ENCODE measurements at regions not wholly inside any gene's neighbourhood (a gene's known extent, or its start where the extent isn't known, plus 50 kb on each side); places are given as distances from the start of the nearest gene placed in this dataset.

DNA sequence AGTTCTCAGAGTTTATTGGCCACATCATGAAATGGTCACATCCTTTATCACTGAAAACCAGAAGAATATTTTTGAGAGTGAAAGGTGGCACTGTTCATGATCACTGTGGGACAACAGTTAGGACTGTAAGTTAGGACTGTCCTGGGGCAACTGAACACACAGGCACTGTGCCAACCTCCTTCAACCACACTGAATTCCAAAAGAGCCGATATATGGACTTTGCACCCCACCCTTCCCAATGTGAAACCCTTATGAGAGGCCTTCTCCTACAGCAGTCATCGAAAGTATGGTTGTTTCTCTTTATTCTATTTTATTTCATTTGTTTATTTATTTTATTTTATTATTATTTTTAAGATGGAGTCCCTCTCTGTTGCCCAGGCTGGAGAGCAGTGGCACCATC is 353.5 kb downstream of the TOX3 start:
- no peak for DNase-seq (ENCODE audit: low read depth in 1 of 2, low spot score in 1 of 2)
- H3K27ac ChIP-seq (replicated peaks) = no peak overlapping the region
- no peak for TF ChIP-seq POLR2AphosphoS5 (IDR thresholded peaks at IDR 0.05; ENCODE audit: low read depth)
- TF ChIP-seq, protein P1, sequence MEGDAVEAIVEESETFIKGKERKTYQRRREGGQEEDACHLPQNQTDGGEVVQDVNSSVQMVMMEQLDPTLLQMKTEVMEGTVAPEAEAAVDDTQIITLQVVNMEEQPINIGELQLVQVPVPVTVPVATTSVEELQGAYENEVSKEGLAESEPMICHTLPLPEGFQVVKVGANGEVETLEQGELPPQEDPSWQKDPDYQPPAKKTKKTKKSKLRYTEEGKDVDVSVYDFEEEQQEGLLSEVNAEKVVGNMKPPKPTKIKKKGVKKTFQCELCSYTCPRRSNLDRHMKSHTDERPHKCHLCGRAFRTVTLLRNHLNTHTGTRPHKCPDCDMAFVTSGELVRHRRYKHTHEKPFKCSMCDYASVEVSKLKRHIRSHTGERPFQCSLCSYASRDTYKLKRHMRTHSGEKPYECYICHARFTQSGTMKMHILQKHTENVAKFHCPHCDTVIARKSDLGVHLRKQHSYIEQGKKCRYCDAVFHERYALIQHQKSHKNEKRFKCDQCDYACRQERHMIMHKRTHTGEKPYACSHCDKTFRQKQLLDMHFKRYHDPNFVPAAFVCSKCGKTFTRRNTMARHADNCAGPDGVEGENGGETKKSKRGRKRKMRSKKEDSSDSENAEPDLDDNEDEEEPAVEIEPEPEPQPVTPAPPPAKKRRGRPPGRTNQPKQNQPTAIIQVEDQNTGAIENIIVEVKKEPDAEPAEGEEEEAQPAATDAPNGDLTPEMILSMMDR (IDR thresholded peaks at IDR 0.05; ENCODE audit: insufficient read depth, low read length) = no peak
- no peak for TF ChIP-seq GABPA (IDR thresholded peaks at IDR 0.05; ENCODE audit: low read depth)
- no peak for TF ChIP-seq SPI1 (IDR thresholded peaks at IDR 0.05; ENCODE audit: borderline replicate concordance, low read depth)
- TF ChIP-seq, protein P2, sequence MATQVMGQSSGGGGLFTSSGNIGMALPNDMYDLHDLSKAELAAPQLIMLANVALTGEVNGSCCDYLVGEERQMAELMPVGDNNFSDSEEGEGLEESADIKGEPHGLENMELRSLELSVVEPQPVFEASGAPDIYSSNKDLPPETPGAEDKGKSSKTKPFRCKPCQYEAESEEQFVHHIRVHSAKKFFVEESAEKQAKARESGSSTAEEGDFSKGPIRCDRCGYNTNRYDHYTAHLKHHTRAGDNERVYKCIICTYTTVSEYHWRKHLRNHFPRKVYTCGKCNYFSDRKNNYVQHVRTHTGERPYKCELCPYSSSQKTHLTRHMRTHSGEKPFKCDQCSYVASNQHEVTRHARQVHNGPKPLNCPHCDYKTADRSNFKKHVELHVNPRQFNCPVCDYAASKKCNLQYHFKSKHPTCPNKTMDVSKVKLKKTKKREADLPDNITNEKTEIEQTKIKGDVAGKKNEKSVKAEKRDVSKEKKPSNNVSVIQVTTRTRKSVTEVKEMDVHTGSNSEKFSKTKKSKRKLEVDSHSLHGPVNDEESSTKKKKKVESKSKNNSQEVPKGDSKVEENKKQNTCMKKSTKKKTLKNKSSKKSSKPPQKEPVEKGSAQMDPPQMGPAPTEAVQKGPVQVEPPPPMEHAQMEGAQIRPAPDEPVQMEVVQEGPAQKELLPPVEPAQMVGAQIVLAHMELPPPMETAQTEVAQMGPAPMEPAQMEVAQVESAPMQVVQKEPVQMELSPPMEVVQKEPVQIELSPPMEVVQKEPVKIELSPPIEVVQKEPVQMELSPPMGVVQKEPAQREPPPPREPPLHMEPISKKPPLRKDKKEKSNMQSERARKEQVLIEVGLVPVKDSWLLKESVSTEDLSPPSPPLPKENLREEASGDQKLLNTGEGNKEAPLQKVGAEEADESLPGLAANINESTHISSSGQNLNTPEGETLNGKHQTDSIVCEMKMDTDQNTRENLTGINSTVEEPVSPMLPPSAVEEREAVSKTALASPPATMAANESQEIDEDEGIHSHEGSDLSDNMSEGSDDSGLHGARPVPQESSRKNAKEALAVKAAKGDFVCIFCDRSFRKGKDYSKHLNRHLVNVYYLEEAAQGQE (IDR thresholded peaks at IDR 0.05; ENCODE audit: insufficient replicate concordance, low read depth) = no peak
- no peaks in the 10 kb centered on the region for H3K27me3 ChIP-seq (ENCODE audit: insufficient read depth, poor library complexity, severe bottlenecking)
- no peak overlapping the region for H3K4me3 ChIP-seq (replicated peaks; ENCODE audit: insufficient read depth, low read length)

DNA sequence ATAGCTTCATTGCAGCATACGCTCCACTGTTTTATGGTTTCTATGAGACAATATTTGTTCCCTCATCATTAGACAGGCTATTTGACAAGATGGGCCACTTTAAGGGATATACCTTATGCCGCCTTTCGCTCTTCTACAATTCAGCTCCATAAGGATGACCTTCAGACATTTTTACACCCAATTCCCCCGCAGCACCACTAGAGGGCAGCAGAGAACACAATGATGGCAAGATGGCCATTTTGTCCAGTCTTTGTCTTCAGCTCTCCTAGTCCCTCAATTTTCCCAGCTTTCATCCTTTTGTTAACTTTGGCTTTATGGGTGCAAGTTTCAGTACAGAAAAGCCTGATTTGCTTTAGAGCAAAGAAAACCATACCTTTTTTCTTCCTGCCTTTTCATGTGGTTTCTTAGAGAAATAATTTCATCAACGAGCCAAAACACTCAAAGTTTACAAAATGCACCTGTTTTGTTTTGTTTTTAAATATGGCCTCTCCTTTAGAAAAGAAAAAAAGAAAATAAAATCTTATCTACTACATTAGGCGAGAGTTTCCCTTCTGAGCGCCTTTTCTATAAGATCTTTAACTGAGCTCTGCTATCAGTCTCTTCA is 355.3 kb downstream of the TOX3 start:
- no peak overlapping the region for H3K4me3 ChIP-seq (replicated peaks; ENCODE audit: insufficient read depth, low read length)
- peak; percentile 22 to 38 for DNase-seq (ENCODE audit: low read depth in 1 of 2, low spot score in 1 of 2)
- TF ChIP-seq POLR2AphosphoS5 (IDR thresholded peaks at IDR 0.05; ENCODE audit: low read depth) = no peak
- TF ChIP-seq, protein P2 (IDR thresholded peaks at IDR 0.05; ENCODE audit: insufficient replicate concordance, low read depth) = no peak
- TF ChIP-seq, protein P1 (IDR thresholded peaks at IDR 0.05; ENCODE audit: insufficient read depth, low read length) = peak; percentile 93
- no peaks in the 10 kb centered on the region for H3K27me3 ChIP-seq (ENCODE audit: insufficient read depth, poor library complexity, severe bottlenecking)
- H3K27ac ChIP-seq (replicated peaks) = no peak overlapping the region

DNA sequence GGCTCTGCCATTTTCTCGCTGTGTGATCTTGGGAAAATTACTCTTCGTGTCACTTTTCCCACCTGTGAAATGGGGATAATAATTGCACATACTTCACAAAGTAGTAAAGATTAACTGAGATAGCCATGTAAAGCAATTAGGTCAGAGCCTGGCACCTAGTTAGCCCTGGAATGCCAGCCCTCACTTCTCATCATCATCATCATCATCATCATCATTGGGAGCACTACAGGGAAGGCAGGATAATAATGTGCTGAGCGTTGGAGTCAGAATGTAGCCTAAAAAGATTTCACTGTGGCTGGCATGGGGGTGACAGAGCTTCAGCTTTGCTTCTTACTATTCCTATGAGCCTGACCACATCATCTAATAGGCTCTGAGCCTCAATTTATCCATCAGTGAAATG is 362.6 kb downstream of the TOX3 start:
- Histone ChIP-seq H3K4me3 (replicated peaks; ENCODE audit: insufficient read depth, low read length) (no peak overlapping the region), H3K27me3 (ENCODE audit: insufficient read depth, poor library complexity, severe bottlenecking) (no peaks in the 10 kb centered on the region), H3K27ac (replicated peaks) (no peak overlapping the region)
- TF ChIP-seq SPI1 (IDR thresholded peaks at IDR 0.05; ENCODE audit: borderline replicate concordance, low read depth) = no peak
- TF ChIP-seq, protein P2 (IDR thresholded peaks at IDR 0.05; ENCODE audit: insufficient replicate concordance, low read depth) = no peak
- TF ChIP-seq GABPA (IDR thresholded peaks at IDR 0.05; ENCODE audit: low read depth) = no peak
- no peak for TF ChIP-seq POLR2AphosphoS5 (IDR thresholded peaks at IDR 0.05; ENCODE audit: low read depth)
- TF ChIP-seq, protein P1 (IDR thresholded peaks at IDR 0.05; ENCODE audit: insufficient read depth, low read length) = no peak
- no peak for DNase-seq (ENCODE audit: low read depth in 1 of 2, low spot score in 1 of 2)

Measured in HL-60 (cell line).